ENCODE measurements at regions not wholly inside any gene's neighbourhood (a gene's known extent, or its start where the extent isn't known, plus 50 kb on each side); places are given as distances from the start of the nearest gene placed in this dataset.

DNA sequence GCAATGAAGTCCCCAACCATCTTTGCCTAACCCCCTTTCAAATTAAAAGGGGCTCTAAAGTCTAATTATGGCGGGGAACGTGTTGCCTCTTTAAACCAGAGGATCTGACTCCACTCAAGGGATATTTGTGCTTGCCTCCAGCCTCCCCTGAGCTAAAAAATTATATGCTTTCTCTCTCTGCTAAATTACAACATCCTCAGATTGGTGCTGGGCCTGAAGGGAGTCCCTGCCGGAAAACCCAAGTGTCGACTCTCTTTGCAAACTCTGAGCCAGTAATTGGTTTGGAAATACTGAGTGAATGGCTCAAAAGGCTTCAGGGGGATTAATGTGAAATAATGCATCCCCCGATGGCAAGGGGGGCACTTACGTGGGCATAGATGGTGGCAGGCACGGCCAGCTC lies 208.5 kb upstream of the TNRC6C start:
- Histone ChIP-seq H3K27me3 (ENCODE audit: control insufficient read depth in 1 of 2, insufficient read depth in 2 of 2, low read length in 2 of 2) (peaks cover 16 to 87% of the 10 kb centered on the region in 2 experiments; a peak in 4 of 5 replicates), H3K36me3 (replicated peaks in 1 of 2; ENCODE audit: control insufficient read depth in 1 of 2, insufficient read depth in 2 of 2, low read length in 2 of 2) (no peaks in the 10 kb centered on the region), H4K20me1 (ENCODE audit: insufficient read depth, low read length) (no peaks in the 10 kb centered on the region; the same call in 1 of the 2 replicates), H3K27ac (ENCODE audit: extremely low read length, insufficient read depth, low read length) (no peak overlapping the region), H3K4me3 (replicated peaks in 1 of 3; ENCODE audit: insufficient read depth in 1 of 3, low read depth in 2 of 3, low read length in 3 of 3) (no peak overlapping the region), H3K9me3 (ENCODE audit: low read length) (peaks cover 2% of the 10 kb centered on the region; the same call in 1 of the 2 replicates), H2AFZ (ENCODE audit: low read length) (no peak overlapping the region), H3K9ac (ENCODE audit: insufficient read depth, low read depth, low read length) (no peak overlapping the region), H3K79me2 (ENCODE audit: insufficient read depth, low read length) (no peaks in the 10 kb centered on the region), H3K4me2 (ENCODE audit: low read depth, low read length) (no peak overlapping the region), H3K4me1 (ENCODE audit: insufficient read depth, low read length) (no peaks in the 10 kb centered on the region)
- WGBS (ENCODE audit: low lambda C conversion rate): 14% methylated on average over 6 of the region's 7 CpGs
- ATAC-seq: no peak
- intact Hi-C loops (cut with micrococcal nuclease; ENCODE audit: unreplicated experiment) (no loop called here), in situ Hi-C loops (cut with HindIII; ENCODE audit: extremely low pct_ligation_motif_present, low pct_unique_long_range_greater_than_20kb) (no loop called here)
- no peak for DNase-seq (ENCODE audit: low spot score)
- BruUV-seq (replicated peaks): no TSS peak
- POLR2A ChIA-PET: no interaction called here
- no peak for FAIRE-seq
- TF ChIP-seq, protein P1, sequence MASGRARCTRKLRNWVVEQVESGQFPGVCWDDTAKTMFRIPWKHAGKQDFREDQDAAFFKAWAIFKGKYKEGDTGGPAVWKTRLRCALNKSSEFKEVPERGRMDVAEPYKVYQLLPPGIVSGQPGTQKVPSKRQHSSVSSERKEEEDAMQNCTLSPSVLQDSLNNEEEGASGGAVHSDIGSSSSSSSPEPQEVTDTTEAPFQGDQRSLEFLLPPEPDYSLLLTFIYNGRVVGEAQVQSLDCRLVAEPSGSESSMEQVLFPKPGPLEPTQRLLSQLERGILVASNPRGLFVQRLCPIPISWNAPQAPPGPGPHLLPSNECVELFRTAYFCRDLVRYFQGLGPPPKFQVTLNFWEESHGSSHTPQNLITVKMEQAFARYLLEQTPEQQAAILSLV (CRISPR knock-in tag; IDR thresholded peaks at IDR 0.05; ENCODE audit: borderline replicate concordance): no peak
- TF ChIP-seq ZNF780A (CRISPR knock-in tag; IDR thresholded peaks at IDR 0.05): no peak
- no peak for TF ChIP-seq SRSF1 (optimal IDR thresholded peaks at IDR 0.05; ENCODE audit: low read depth, low read length)
- TF ChIP-seq SRSF4 (IDR thresholded peaks at IDR 0.05; ENCODE audit: low read depth, low read length, poor library complexity, severe bottlenecking): no peak
- TF ChIP-seq, protein P2, sequence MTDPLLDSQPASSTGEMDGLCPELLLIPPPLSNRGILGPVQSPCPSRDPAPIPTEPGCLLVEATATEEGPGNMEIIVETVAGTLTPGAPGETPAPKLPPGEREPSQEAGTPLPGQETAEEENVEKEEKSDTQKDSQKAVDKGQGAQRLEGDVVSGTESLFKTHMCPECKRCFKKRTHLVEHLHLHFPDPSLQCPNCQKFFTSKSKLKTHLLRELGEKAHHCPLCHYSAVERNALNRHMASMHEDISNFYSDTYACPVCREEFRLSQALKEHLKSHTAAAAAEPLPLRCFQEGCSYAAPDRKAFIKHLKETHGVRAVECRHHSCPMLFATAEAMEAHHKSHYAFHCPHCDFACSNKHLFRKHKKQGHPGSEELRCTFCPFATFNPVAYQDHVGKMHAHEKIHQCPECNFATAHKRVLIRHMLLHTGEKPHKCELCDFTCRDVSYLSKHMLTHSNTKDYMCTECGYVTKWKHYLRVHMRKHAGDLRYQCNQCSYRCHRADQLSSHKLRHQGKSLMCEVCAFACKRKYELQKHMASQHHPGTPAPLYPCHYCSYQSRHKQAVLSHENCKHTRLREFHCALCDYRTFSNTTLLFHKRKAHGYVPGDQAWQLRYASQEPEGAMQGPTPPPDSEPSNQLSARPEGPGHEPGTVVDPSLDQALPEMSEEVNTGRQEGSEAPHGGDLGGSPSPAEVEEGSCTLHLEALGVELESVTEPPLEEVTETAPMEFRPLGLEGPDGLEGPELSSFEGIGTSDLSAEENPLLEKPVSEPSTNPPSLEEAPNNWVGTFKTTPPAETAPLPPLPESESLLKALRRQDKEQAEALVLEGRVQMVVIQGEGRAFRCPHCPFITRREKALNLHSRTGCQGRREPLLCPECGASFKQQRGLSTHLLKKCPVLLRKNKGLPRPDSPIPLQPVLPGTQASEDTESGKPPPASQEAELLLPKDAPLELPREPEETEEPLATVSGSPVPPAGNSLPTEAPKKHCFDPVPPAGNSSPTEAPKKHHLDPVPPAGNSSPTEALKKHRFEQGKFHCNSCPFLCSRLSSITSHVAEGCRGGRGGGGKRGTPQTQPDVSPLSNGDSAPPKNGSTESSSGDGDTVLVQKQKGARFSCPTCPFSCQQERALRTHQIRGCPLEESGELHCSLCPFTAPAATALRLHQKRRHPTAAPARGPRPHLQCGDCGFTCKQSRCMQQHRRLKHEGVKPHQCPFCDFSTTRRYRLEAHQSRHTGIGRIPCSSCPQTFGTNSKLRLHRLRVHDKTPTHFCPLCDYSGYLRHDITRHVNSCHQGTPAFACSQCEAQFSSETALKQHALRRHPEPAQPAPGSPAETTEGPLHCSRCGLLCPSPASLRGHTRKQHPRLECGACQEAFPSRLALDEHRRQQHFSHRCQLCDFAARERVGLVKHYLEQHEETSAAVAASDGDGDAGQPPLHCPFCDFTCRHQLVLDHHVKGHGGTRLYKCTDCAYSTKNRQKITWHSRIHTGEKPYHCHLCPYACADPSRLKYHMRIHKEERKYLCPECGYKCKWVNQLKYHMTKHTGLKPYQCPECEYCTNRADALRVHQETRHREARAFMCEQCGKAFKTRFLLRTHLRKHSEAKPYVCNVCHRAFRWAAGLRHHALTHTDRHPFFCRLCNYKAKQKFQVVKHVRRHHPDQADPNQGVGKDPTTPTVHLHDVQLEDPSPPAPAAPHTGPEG (CRISPR knock-in tag; IDR thresholded peaks at IDR 0.05): no peak
- TF ChIP-seq, protein P3, sequence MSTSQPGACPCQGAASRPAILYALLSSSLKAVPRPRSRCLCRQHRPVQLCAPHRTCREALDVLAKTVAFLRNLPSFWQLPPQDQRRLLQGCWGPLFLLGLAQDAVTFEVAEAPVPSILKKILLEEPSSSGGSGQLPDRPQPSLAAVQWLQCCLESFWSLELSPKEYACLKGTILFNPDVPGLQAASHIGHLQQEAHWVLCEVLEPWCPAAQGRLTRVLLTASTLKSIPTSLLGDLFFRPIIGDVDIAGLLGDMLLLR (CRISPR knock-in tag; IDR thresholded peaks at IDR 0.05): no peak
- no peak for TF ChIP-seq SP140L (CRISPR knock-in tag; IDR thresholded peaks at IDR 0.05; ENCODE audit: borderline replicate concordance)
- CTCF ChIA-PET (ENCODE audit: low intra/inter-chr PET ratio, low total read pairs): no interaction called here

All from HepG2 (cell line).